Pancreas (tissue), 10 donors: ENCODE measurements at regions not wholly inside any gene's neighbourhood (a gene's known extent, or its start where the extent isn't known, plus 50 kb on each side); places are given as distances from the start of the nearest gene placed in this dataset.

Experiments used
- ATAC-seq, 4 donors: fragments of 200-7000 bp; cut with Tn5 transposase; one replicate each; pipeline versions ENCODE4 v1.8.0 to v1.9.1; 2020; ENCODE audit warnings: mild to moderate bottlenecking in 4 of 4, moderate library complexity in 4 of 4
- DNase-seq, 6 donors: peaks; one replicate each; pipeline ENCODE4 v3.0.0-alpha.2; 2020
- FAIRE-seq: peaks from 2 replicates; lab custom pipeline; 2012; peaks lifted over from hg19 to GRCh38; lab: Jason Lieb, UNC
- H3K27ac ChIP-seq, 4 donors: fragments of 200-600 bp; sonication (generic); 1 replicate in 3 of 4; 2 replicates in 1 of 4; pipeline versions ENCODE4 v1.5.0 to v1.8.0; 2020
- H3K27me3 ChIP-seq, 4 donors: fragments of 200-600 bp; one replicate each; pipeline ENCODE4 v1.8.0; 2021
- H3K36me3 ChIP-seq, 3 donors: fragments of 200-600 bp; sonication (generic) in 1 of 3; one replicate each; pipeline versions ENCODE4 v1.5.0 to v1.8.0; 2020 to 2021
- H3K4me1 ChIP-seq, 3 donors: fragments of 200-600 bp; one replicate each; pipeline ENCODE4 v1.8.0; 2021
- H3K4me3 ChIP-seq, 4 donors: fragments of 200-600 bp; sonication (generic) in 2 of 4; one replicate each; pipeline versions ENCODE4 v1.5.0 to v1.8.0; 2020 to 2021
- H3K9me3 ChIP-seq, 4 donors: fragments of 200-600 bp; one replicate each; pipeline ENCODE4 v1.8.0; 2021
- WGBS, 2 donors: extraction: QIAGEN DNeasy Blood & Tissue Kit; methylation state at CpG; one replicate each; pipeline ENCODE4 v1.1.7; 2013; 5-methylcytosine and 5-hydroxymethylcytosine counted together
- intact Hi-C, 3 donors: fragments of 100-400 bp; cut with DNase I; formaldehyde crosslinking; loops; one replicate each; pipeline versions ENCODE4 v1.11.1 to v1.14.2; 2022
- TF ChIP-seq, protein P1 (sequence below), 4 donors: fragments of 200-600 bp; sonication (generic) in 3 of 4; IDR thresholded peaks; one replicate each; pipeline versions ENCODE4 v1.5.0 to v1.8.0; 2021; ENCODE audit warnings: antibody characterized with exemption in 4 of 4
- donor health status: healthy with polysubstance abuse.
- donor health status: DM: no; HTN: no; CAD: no; lungs with moderate emphysema.
- donor health status: DM: no; HTN: no; CAD: no.
- donor health status: control.
- donor health status: control.
- donor health status: Bipolar disorder and iron deficiency.
- donor health status: DM: yes; HTN: yes; CAD: no.
- donor health status: DM: no; HTN: no; CAD: no.
- donor health status: DM: no; HTN: no; CAD: no.
- donor health status: DM: yes; HTN: yes; CAD: no.

DNA sequence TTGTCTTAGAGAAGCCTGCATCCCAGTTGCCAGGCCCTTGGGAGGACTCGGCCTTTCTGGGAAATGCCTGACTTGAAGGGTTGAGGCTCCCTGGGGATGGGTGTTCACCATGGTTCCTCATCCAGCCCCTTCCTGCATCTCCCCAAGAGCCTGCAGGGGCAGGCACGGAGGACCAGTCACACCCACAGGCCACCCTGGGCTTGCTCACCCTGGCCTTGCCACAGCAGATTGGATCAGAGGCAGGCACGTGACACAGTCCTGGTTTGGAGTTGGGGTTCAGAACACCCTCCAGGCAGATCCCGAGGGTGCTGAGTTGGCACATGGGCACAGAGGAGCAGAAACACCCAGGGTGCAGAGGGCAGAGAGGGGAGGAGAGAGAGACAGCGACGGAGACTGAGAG lies 286.1 kb downstream of the PBX3 start:
- intact Hi-C loops, result no loop called here
- H3K4me3 ChIP-seq, result no peak overlapping the region
- no peak for FAIRE-seq
- TF ChIP-seq, protein P1, sequence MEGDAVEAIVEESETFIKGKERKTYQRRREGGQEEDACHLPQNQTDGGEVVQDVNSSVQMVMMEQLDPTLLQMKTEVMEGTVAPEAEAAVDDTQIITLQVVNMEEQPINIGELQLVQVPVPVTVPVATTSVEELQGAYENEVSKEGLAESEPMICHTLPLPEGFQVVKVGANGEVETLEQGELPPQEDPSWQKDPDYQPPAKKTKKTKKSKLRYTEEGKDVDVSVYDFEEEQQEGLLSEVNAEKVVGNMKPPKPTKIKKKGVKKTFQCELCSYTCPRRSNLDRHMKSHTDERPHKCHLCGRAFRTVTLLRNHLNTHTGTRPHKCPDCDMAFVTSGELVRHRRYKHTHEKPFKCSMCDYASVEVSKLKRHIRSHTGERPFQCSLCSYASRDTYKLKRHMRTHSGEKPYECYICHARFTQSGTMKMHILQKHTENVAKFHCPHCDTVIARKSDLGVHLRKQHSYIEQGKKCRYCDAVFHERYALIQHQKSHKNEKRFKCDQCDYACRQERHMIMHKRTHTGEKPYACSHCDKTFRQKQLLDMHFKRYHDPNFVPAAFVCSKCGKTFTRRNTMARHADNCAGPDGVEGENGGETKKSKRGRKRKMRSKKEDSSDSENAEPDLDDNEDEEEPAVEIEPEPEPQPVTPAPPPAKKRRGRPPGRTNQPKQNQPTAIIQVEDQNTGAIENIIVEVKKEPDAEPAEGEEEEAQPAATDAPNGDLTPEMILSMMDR (IDR thresholded peaks at IDR 0.05), result no peak
- peak in 1 of 6 donors; percentile 29 for DNase-seq
- no peaks in the 10 kb centered on the region for H3K9me3 ChIP-seq
- WGBS, 2 donors, result 64 to 83% methylated on average over 4 to 6 of the region's 6 CpGs
- H3K27me3 ChIP-seq, result no peaks in the 10 kb centered on the region
- no peaks in the 10 kb centered on the region for H3K4me1 ChIP-seq
- no peak overlapping the region for H3K27ac ChIP-seq
- no peaks in the 10 kb centered on the region for H3K36me3 ChIP-seq
- ATAC-seq, result no peak

DNA sequence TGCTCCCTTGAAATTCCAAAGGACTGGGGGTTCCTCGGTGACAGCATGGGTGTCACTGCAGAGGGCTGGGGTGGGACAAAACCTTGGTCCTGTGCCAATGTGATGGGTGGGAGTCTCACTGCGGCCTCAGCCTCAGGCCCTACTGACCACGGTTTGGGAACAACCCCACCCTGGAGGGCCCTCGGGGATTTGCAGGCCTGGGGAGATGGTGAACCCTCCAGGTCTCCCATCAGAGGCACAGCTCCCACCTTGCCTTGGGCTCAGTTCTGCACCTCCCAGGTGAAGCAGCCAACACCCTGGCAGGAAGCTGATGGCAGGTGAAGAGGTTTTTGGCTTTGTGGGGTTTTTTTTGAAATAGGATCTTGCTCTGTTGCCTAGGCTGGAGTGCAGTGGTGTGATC lies 286.8 kb downstream of the PBX3 start:
- Histone ChIP-seq H3K4me1 (no peaks in the 10 kb centered on the region), H3K27me3 (no peaks in the 10 kb centered on the region), H3K9me3 (no peaks in the 10 kb centered on the region), H3K36me3 (no peaks in the 10 kb centered on the region), H3K4me3 (no peak overlapping the region), H3K27ac (no peak overlapping the region)
- ATAC-seq, result no peak
- TF ChIP-seq, protein P1 (IDR thresholded peaks at IDR 0.05), result no peak
- FAIRE-seq, result no peak
- intact Hi-C loops, result no loop called here
- WGBS, 2 donors, result 73 to 77% methylated on average over 4 of the region's 4 CpGs
- peak in 1 of 6 donors; percentile 28 for DNase-seq

DNA sequence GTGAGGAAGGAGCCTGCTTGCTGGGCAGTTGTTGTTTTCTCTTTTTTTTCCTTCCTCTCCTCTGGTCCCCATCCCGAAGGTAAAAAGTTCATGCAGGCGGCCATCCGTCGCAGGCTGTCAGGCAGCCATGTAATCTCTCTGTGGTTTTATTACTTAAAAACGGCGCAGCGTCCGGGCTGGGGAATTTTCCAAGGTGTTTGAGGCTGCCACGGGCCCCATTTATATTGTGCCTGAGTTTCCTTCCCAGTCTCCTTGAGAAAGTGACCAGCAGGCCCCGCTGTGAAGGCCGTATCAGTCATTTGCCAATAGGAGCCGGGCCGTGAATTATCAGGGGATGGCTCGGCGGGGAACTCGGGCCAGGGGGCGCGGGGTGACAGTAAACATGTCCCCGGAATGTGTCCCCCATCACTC lies 289.7 kb downstream of the PBX3 start:
- 26 to 30% methylated on average over 19 of the region's 19 CpGs for WGBS, 2 donors
- H3K9me3 ChIP-seq, result no peaks in the 10 kb centered on the region
- TF ChIP-seq, protein P1 (IDR thresholded peaks at IDR 0.05), result no peak

DNA sequence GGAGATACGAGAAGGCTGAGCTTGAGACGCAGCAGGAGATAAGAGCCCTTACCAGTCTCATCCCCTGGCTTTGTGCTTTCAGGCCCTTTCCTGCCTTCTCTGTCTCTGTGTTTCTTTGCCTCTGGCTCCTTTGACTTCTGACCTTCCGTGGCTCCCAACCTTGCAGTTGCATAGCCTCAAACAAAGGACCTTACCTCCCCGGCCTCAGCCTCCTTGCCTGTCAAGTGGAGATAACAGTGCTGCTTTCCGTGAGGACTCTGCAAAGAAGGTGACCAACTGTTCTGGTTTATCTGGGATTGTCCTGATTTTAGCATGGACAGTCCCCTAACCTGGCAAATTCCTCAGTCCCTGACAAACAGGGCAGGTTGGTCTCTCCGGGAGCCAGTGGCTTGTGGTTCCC lies 287.8 kb upstream of the MVB12B start:
- no peaks in the 10 kb centered on the region for H3K9me3 ChIP-seq
- H3K36me3 ChIP-seq, result no peaks in the 10 kb centered on the region
- DNase-seq (no peak), FAIRE-seq (no peak), ATAC-seq (no peak)
- TF ChIP-seq, protein P1 (IDR thresholded peaks at IDR 0.05), result no peak
- intact Hi-C loops, result no loop called here
- H3K27ac ChIP-seq, result no peak overlapping the region
- H3K4me1 ChIP-seq, result no peaks in the 10 kb centered on the region
- 72 to 81% methylated on average over 6 of the region's 6 CpGs for WGBS, 2 donors
- H3K27me3 ChIP-seq, result no peaks in the 10 kb centered on the region
- H3K4me3 ChIP-seq, result no peak overlapping the region

More for the DNA sequence above, 289.7 kb downstream of the PBX3 start:
- no peak overlapping the region for H3K4me3 ChIP-seq
- no peaks in the 10 kb centered on the region for H3K36me3 ChIP-seq
- H3K27ac ChIP-seq, result no peak overlapping the region
- H3K4me1 ChIP-seq, result no peaks in the 10 kb centered on the region
- ATAC-seq (no peak), FAIRE-seq (no peak), DNase-seq (no peak)
- intact Hi-C loops, result no loop called here
- no peaks in the 10 kb centered on the region for H3K27me3 ChIP-seq

DNA sequence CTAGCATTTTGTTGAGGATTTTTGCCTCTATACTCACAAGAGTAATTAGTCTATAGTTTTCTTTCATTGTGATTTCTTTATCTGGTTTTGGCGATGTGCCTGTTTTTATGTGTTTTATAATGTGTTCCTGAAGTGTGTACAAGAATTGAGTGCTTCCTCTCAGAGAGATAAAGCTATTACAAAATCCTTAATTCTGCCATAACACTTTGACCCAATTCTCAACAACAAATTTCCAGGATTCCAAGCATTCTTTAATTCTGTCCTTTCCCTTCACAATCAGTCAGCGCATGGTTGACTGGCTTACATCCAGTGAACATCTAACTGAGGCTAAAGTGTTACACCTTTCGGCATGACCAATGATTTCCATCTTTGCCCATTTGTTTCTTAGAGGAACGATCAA lies 282.9 kb upstream of the MVB12B start:
- no peak for ATAC-seq
- no peak overlapping the region for H3K27ac ChIP-seq
- DNase-seq, result no peak
- intact Hi-C loops, result no loop called here
- H3K36me3 ChIP-seq, result no peaks in the 10 kb centered on the region
- no peaks in the 10 kb centered on the region for H3K9me3 ChIP-seq
- WGBS, 2 donors, result 61 to 67% methylated on average over 4 of the region's 4 CpGs
- TF ChIP-seq, protein P1 (IDR thresholded peaks at IDR 0.05), result no peak
- H3K4me1 ChIP-seq, result no peaks in the 10 kb centered on the region
- FAIRE-seq, result no peak
- H3K4me3 ChIP-seq, result no peak overlapping the region
- H3K27me3 ChIP-seq, result no peaks in the 10 kb centered on the region
